ENCODE measurements at regions not wholly inside any gene's neighbourhood (a gene's known extent, or its start where the extent isn't known, plus 50 kb on each side); places are given as distances from the start of the nearest gene placed in this dataset.
A peak's percentile ranks its signal among the peaks of the same experiment; 100 is the strongest.

DNA sequence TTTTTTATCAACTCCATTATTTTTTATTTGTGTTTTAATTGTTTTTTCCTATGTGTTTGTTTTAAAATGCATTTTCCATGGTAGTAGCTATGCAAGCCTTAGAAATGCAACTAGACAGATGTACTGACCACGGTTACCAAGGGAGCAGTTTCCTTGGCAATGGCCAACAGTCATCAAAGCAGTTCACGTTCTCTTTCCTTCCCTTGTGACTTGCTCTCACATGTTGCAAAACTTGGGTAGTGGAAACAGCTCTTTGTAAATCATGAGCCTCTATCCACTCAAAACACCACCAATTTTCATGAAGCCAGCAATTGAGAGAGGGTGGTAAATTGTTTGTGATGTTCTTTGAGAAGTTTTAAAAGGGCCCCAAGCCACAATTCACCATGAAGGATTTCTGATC lies 499.4 kb upstream of the MDFIC2 start:
- Histone ChIP-seq H3K9me3 (ENCODE audit: insufficient read depth, low read depth, low read length) (no peaks in the 10 kb centered on the region), H3K79me2 (ENCODE audit: control insufficient read depth, insufficient read depth, low read length, poor library complexity) (no peaks in the 10 kb centered on the region), H2BK120ac (ENCODE audit: insufficient read depth, low read length, poor library complexity) (no peak overlapping the region), H3K27me3 (ENCODE audit: insufficient read depth, low read length) (no peaks in the 10 kb centered on the region), H2BK12ac (ENCODE audit: low read length) (no peak overlapping the region), H3K79me1 (ENCODE audit: low read length) (no peaks in the 10 kb centered on the region), H3K9ac (ENCODE audit: low read length) (no peak overlapping the region), H3K4me2 (ENCODE audit: low read length) (no peak overlapping the region), H4K8ac (ENCODE audit: low read depth, low read length) (no peak overlapping the region), H2AK5ac (ENCODE audit: low read length) (no peak overlapping the region), H3K4ac (ENCODE audit: low read depth, low read length) (no peak overlapping the region), H3K27ac (ENCODE audit: low read depth, low read length) (no peak overlapping the region), H2AFZ (ENCODE audit: insufficient read depth, low read length, poor library complexity) (no peak overlapping the region), H4K91ac (ENCODE audit: low read depth, low read length) (no peak overlapping the region), H2BK5ac (ENCODE audit: low read depth, low read length, poor library complexity) (no peak overlapping the region), H3K4me1 (ENCODE audit: control insufficient read depth in 1 of 2, insufficient read depth in 2 of 2, low read length in 2 of 2) (no peaks in the 10 kb centered on the region), H3K36me3 (ENCODE audit: control insufficient read depth in 1 of 2, insufficient read depth in 2 of 2, low read length in 2 of 2) (no peaks in the 10 kb centered on the region), H3K23ac (ENCODE audit: low read length) (no peak overlapping the region), H3K4me3 (ENCODE audit: low read depth, low read length) (no peak overlapping the region), H3K18ac (ENCODE audit: low read length) (no peak overlapping the region), H3K14ac (ENCODE audit: low read length) (no peak overlapping the region), H4K12ac (ENCODE audit: low read depth, low read length) (no peak overlapping the region)
- no CpG with 5 or more reads among the region's 2 CpGs for WGBS (ENCODE audit: extremely low coverage, insufficient coverage, insufficient read length)
- peak in 1 of 2 donors; percentile 21 for DNase-seq

DNA sequence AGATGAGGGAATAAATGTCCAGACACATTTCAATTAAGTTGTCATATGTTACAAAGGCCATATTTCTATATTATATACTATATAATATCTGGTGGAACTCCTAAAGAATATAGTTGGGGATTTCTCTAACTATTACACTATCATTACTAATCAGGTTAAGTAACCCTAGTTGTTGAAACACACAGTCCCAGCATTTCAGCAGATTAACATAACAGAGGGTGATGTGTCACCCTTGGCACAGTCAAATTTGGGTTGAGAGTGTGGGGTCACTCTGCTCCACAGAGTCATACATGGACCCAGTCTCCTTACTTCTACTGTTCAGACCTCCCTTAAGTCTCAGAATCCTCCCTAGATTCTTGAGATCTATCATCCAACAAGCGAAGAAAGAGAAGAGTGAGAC lies 496.4 kb upstream of the MDFIC2 start:
- no peak overlapping the region for H2BK5ac ChIP-seq (ENCODE audit: low read depth, low read length, poor library complexity)
- no peak overlapping the region for H2AFZ ChIP-seq (ENCODE audit: insufficient read depth, low read length, poor library complexity)
- no peaks in the 10 kb centered on the region for H3K79me2 ChIP-seq (ENCODE audit: control insufficient read depth, insufficient read depth, low read length, poor library complexity)
- no peak overlapping the region for H3K14ac ChIP-seq (ENCODE audit: low read length)
- no peak overlapping the region for H2AK5ac ChIP-seq (ENCODE audit: low read length)
- no peak overlapping the region for H3K27ac ChIP-seq (ENCODE audit: low read depth, low read length)
- H3K4ac ChIP-seq (ENCODE audit: low read depth, low read length): no peak overlapping the region
- H3K36me3 ChIP-seq (ENCODE audit: control insufficient read depth in 1 of 2, insufficient read depth in 2 of 2, low read length in 2 of 2): no peaks in the 10 kb centered on the region
- no peaks in the 10 kb centered on the region for H3K9me3 ChIP-seq (ENCODE audit: insufficient read depth, low read depth, low read length)
- H4K12ac ChIP-seq (ENCODE audit: low read depth, low read length): no peak overlapping the region
- no CpG with 5 or more reads among the region's 1 CpG for WGBS (ENCODE audit: extremely low coverage, insufficient coverage, insufficient read length)
- no peaks in the 10 kb centered on the region for H3K27me3 ChIP-seq (ENCODE audit: insufficient read depth, low read length)
- no peak overlapping the region for H4K8ac ChIP-seq (ENCODE audit: low read depth, low read length)
- H3K4me3 ChIP-seq (ENCODE audit: low read depth, low read length): no peak overlapping the region
- H2BK120ac ChIP-seq (ENCODE audit: insufficient read depth, low read length, poor library complexity): no peak overlapping the region
- no peak overlapping the region for H2BK12ac ChIP-seq (ENCODE audit: low read length)
- H3K4me2 ChIP-seq (ENCODE audit: low read length): no peak overlapping the region
- DNase-seq: no peak
- H3K9ac ChIP-seq (ENCODE audit: low read length): no peak overlapping the region
- no peaks in the 10 kb centered on the region for H3K4me1 ChIP-seq (ENCODE audit: control insufficient read depth in 1 of 2, insufficient read depth in 2 of 2, low read length in 2 of 2)
- H3K23ac ChIP-seq (ENCODE audit: low read length): no peak overlapping the region
- no peak overlapping the region for H4K91ac ChIP-seq (ENCODE audit: low read depth, low read length)
- H3K79me1 ChIP-seq (ENCODE audit: low read length): no peaks in the 10 kb centered on the region
- no peak overlapping the region for H3K18ac ChIP-seq (ENCODE audit: low read length)

DNA sequence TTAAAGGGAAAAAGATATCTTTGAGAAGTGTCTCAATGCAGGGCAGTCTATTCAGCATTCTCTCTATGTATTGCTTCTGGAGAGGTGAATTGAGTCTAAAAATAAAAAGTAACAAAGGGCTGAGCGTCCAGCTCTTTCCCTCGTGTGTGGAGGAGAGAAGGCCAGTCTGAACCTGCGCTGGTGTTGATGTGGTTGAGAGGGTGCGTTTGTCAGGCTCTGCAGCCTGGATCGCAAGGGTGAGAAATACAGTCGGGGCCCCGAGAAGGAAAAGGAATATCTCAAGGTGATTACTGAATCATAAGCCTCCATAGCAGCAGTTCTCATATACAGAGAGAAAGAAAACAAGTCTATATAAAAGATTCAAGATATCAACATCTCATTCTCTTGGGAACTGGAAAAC lies 494.1 kb upstream of the MDFIC2 start:
- Histone ChIP-seq H4K91ac (ENCODE audit: low read depth, low read length) (no peak overlapping the region), H3K9me3 (ENCODE audit: insufficient read depth, low read depth, low read length) (no peaks in the 10 kb centered on the region), H3K4ac (ENCODE audit: low read depth, low read length) (no peak overlapping the region), H2BK5ac (ENCODE audit: low read depth, low read length, poor library complexity) (no peak overlapping the region), H4K8ac (ENCODE audit: low read depth, low read length) (no peak overlapping the region), H2AK5ac (ENCODE audit: low read length) (no peak overlapping the region), H3K4me3 (ENCODE audit: low read depth, low read length) (no peak overlapping the region), H3K4me1 (ENCODE audit: control insufficient read depth in 1 of 2, insufficient read depth in 2 of 2, low read length in 2 of 2) (no peaks in the 10 kb centered on the region), H2AFZ (ENCODE audit: insufficient read depth, low read length, poor library complexity) (no peak overlapping the region), H3K9ac (ENCODE audit: low read length) (no peak overlapping the region), H3K23ac (ENCODE audit: low read length) (no peak overlapping the region), H3K4me2 (ENCODE audit: low read length) (no peak overlapping the region), H3K14ac (ENCODE audit: low read length) (no peak overlapping the region), H2BK120ac (ENCODE audit: insufficient read depth, low read length, poor library complexity) (no peak overlapping the region), H3K79me2 (ENCODE audit: control insufficient read depth, insufficient read depth, low read length, poor library complexity) (no peaks in the 10 kb centered on the region), H3K36me3 (ENCODE audit: control insufficient read depth in 1 of 2, insufficient read depth in 2 of 2, low read length in 2 of 2) (no peaks in the 10 kb centered on the region), H3K27ac (ENCODE audit: low read depth, low read length) (no peak overlapping the region), H3K18ac (ENCODE audit: low read length) (no peak overlapping the region), H3K27me3 (ENCODE audit: insufficient read depth, low read length) (no peaks in the 10 kb centered on the region), H4K12ac (ENCODE audit: low read depth, low read length) (no peak overlapping the region), H3K79me1 (ENCODE audit: low read length) (no peaks in the 10 kb centered on the region), H2BK12ac (ENCODE audit: low read length) (no peak overlapping the region)
- no peak for DNase-seq
- no CpG with 5 or more reads among the region's 7 CpGs for WGBS (ENCODE audit: extremely low coverage, insufficient coverage, insufficient read length)

DNA sequence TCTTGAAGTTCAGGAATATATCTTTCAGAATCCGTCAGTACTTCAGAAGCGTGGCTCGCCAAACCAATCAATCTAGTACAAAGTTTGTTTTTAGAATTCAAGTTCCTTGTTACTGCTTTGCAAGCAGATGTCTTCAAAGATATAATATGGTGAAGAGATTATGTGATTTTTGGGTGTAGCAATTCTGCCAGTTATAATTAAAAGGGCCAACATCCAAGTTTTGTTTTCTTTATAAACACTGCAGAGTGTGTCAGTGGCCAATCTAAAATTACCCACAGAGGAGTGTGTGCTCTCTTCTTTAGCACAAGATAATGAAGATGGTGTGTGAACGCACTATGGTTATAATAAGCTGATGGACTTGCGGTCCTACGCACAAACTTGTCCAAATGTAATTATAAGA lies 493.6 kb upstream of the MDFIC2 start:
- Histone ChIP-seq H3K23ac (ENCODE audit: low read length) (no peak overlapping the region), H2BK12ac (ENCODE audit: low read length) (no peak overlapping the region), H2AFZ (ENCODE audit: insufficient read depth, low read length, poor library complexity) (no peak overlapping the region), H3K18ac (ENCODE audit: low read length) (no peak overlapping the region), H3K4me2 (ENCODE audit: low read length) (no peak overlapping the region), H3K27ac (ENCODE audit: low read depth, low read length) (no peak overlapping the region), H4K8ac (ENCODE audit: low read depth, low read length) (no peak overlapping the region), H3K36me3 (ENCODE audit: control insufficient read depth in 1 of 2, insufficient read depth in 2 of 2, low read length in 2 of 2) (no peaks in the 10 kb centered on the region), H3K4me3 (ENCODE audit: low read depth, low read length) (no peak overlapping the region), H3K9ac (ENCODE audit: low read length) (no peak overlapping the region), H3K79me1 (ENCODE audit: low read length) (no peaks in the 10 kb centered on the region), H3K27me3 (ENCODE audit: insufficient read depth, low read length) (no peaks in the 10 kb centered on the region), H3K14ac (ENCODE audit: low read length) (no peak overlapping the region), H4K12ac (ENCODE audit: low read depth, low read length) (no peak overlapping the region), H3K4me1 (ENCODE audit: control insufficient read depth in 1 of 2, insufficient read depth in 2 of 2, low read length in 2 of 2) (no peaks in the 10 kb centered on the region), H3K4ac (ENCODE audit: low read depth, low read length) (no peak overlapping the region), H3K9me3 (ENCODE audit: insufficient read depth, low read depth, low read length) (no peaks in the 10 kb centered on the region), H3K79me2 (ENCODE audit: control insufficient read depth, insufficient read depth, low read length, poor library complexity) (no peaks in the 10 kb centered on the region), H4K91ac (ENCODE audit: low read depth, low read length) (no peak overlapping the region), H2BK5ac (ENCODE audit: low read depth, low read length, poor library complexity) (no peak overlapping the region), H2AK5ac (ENCODE audit: low read length) (no peak overlapping the region), H2BK120ac (ENCODE audit: insufficient read depth, low read length, poor library complexity) (no peak overlapping the region)
- DNase-seq: no peak
- WGBS (ENCODE audit: extremely low coverage, insufficient coverage, insufficient read length): no CpG with 5 or more reads among the region's 6 CpGs
